Dermis microvascular lymphatic vessel endothelial cell (primary cell): ENCODE measurements at regions not wholly inside any gene's neighbourhood (a gene's known extent, or its start where the extent isn't known, plus 50 kb on each side); places are given as distances from the start of the nearest gene placed in this dataset.

Experiments used
- DNase-seq, 2 donors: peaks; one replicate each; pipeline versions ENCODE4 v3.0.0 to v3.0.0-alpha.2; 2010; ENCODE audit warnings: low read depth in 2 of 2

DNA sequence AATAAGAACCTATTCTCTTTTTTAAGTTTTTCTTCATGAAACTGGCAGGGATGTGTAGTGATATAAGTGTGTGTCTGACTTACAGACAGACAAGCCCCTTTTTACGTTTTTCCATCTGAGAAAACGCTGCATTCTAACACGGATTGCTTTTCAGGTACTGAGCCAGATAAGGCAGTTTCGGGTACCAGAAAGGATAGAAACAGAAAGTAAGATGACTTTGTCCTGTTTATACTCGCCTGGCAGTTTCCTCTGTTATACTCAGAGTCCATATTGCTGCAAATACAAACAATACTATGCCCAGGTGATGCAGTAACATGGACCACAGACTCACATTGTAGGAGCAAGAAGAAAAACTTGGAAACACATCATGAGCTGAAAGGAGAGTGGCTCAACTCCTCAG, 2320.6 kb upstream of the AGA start:
- DNase-seq, result no peak

DNA sequence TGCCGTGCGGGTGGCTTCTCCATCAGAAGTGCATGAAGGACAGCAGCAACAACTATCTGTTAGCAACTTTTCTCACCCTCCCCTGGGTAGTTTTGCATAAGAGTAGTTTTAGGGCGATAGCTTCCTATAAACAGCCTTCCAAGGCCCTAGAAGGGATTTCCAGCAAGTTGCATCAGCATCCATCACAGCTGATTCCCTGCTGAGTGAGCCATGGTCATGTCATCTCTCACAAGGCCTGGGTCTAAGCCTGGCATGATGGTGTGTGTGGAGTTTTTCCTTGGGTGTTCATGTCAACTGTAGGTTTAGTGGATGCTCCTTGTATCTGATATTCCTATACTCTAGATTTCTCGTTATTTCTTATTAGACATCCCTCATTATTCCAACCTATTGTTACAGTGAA, 2324.7 kb upstream of the AGA start:
- DNase-seq, result no peak

DNA sequence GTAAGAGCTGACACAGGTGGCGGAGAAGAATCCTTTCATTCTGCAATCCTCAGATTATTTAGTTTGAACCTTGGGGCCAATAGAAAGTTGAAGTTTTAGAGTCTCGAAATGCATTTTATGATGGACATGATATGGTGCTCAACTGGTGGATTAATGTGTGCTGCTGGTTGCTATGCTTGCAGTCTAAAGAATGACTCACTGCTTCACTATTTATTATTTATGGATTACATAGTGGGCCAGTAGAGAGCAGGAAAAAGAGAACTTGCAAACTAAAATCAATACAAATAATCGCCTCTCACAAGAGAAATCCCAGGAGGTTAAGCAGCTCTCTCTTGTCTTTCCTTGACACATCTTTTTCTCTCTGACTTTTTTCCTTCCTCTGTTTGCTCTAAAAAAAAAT, 2326.8 kb upstream of the AGA start:
- DNase-seq, result no peak

DNA sequence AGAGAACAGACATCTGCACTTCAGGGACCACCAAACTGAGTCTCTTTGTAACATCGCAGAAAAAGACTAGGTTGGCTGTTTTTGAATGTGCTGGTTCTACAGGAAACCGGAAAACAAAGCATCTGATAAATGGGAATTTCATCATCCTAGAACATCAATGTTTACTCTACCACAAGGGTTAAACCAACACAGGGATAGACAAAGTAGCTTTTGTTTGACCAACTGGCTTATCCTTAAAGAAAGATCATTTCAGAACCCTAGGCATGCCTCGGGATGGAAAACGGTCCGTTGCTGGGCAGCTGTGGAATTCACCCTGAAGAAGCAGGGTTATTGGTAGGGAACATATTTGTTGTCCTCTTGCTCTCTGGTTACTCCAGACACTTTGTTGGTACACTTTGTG, 2355.5 kb upstream of the AGA start:
- no peak for DNase-seq

DNA sequence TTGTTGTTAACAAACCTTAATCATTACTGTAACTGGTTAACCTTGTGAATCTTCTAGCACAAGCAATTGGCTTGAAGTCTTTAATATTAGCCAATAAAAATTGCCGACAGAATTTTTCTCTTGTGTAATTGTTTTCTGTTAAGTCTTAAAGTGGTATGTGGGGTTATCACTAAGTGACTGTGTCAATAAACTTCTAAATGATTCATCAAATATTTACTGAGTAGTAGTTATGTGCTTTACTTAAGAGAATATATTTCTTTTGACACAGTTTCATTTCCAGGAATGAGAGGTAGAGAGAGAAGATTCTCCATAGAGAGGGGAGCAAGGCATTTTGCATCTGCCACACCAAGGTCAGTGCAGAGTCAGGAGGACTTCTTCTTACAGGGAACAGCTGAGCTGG, 2361.6 kb upstream of the AGA start:
- DNase-seq, result no peak

DNA sequence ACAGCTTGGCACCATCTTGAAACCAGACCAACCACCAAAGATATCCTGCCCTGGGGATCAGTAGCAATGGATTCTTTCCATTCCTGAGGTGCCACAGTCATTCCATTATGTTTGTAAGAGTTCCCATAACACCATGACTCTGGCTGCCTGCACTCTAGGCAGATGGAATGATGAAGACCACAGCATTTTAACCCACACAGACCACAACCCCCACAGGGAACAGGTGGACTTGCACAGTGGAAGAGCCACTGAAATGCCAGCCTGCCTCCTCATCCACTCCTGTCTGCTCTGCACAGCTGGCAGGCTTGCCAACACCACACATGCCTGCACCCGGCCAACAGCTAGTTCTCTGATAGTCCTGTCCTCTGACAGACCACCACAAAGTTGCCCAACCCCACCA, 2362.2 kb upstream of the AGA start:
- DNase-seq, result no peak

DNA sequence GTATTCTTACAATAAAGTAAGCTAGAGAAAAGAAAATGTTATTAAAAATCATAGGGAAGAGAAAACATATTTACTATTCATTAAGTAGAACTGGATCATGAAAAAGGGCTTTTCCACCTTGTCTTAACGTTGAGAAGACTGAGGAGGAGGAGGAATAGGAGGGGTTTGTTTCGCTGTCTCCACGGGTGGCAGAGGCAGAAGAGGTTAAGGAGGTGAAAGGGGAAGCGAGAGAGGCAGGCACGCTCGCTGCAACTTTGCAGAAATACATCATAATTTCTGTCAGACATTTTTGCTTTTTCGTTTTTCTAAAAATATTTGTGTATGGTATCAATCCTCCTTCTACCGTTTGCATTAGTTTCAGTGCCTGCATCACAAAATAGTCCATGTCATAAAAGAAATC, 2375.1 kb upstream of the AGA start:
- DNase-seq, result no peak

DNA sequence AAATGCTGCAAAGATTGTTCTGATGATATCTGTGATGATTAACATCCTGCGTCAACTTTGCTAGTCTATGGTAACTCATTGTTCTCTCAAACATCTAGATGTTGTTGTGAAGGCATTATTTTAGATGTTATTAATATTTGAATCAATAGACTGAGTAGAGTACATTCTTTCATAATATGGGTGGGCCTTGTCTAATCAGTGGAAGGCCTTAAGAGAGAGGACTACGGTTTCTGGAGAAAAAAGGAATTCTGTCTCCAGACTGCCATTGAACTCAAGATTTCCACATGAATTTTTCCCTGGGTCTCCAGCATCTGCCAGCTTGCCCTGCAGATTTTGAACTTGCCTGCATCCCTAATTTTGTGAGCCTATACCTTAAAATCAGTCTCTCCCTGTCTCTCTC, 2381.1 kb upstream of the AGA start:
- DNase-seq, result no peak

DNA sequence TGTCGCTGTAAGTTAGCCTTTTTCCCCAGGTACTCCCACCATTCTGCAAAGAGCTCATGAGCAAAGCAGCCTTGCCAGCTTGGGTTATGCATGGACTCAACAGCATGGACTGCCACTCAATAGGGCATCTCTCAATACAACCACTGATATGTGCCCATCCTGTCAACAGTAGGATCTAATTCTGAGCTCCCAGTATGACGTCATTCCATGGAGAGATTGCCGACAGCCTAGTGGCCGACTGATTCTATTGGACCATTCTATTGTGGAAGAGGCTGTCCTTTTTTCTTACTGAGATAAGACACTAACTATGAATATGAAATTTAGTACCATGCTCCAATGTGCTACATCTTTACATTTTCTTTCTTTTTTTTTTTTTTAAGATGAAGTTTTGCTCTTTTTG, 2389.0 kb upstream of the AGA start:
- DNase-seq, result no peak

DNA sequence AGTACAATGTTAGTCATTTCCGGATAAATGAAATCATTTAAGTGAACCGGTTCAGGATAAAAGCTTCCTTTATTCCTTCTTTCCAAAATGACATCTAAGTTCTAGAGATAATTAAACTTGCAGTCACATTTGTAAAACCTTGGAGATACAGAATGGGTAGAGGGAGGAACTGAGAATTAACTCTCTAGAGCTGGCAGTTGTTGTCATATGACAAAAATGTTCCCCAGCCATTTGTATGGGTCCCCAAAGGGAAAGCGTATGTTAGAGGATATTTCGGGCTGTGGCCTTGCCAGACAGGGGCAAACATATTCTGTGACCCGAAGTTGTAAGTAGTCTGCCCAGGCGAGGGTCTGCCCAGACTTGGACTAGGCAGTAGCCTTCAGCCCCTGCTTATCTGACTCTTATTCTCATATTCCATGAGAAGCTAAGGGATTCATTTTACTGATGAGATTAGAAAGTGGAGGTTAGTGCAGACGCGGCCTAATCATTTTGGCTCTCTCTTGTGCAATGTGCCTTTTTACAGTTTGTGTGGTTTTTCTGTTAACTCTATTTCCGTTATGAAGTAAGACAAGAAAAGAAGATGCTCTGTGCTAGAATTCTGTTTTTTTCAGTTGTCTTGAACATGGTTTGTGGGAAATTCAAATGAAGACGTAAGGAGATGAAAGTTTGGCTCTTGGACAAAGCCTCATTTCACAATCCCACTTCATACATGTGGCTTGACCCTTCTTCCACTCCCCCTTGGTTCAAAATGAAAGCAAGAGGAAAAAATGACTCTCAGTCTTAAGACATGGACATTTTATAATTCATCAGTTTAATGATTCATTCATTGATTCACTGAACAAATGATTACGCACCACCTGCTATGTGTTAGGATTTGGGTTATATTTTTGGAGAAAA, 2394.2 kb upstream of the AGA start:
- no peak for DNase-seq

DNA sequence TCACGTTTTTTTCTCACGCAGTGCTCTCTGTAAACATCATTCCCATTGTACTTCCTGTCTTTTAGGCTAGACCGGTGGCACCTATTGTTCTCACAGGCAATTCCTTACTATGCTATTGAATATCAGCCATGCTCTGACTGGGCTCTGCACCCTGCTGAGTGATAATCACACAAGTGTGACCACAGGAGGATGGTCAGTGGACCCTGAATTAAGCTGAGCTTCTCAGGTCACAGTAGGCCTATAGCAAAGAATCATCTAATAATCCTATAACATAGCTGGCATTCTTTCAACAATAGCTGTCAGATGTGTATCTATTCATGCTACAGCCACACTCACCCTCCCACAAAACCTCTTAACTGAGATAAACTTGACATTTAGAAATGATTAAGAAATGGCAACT, 2399.8 kb upstream of the TENM3 start:
- no peak for DNase-seq

DNA sequence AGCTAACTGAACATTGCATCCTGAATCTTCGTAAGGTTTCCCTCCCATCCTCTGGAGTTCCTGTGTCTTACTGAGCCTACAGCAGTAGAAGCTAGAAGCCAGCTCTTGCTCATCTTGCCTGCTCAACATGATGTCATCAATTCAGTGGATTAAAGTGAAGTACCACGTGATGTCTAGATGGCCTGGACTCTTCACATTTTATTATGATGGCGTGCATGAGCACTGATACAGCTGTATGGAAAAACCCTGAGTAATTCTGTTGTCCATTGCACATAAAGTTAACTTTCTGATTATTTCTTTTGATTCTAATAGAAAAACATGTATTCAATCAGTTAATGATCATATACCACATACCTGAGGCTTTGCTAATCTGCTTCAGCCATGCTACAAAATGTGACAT, 2387.7 kb upstream of the TENM3 start:
- no peak for DNase-seq

DNA sequence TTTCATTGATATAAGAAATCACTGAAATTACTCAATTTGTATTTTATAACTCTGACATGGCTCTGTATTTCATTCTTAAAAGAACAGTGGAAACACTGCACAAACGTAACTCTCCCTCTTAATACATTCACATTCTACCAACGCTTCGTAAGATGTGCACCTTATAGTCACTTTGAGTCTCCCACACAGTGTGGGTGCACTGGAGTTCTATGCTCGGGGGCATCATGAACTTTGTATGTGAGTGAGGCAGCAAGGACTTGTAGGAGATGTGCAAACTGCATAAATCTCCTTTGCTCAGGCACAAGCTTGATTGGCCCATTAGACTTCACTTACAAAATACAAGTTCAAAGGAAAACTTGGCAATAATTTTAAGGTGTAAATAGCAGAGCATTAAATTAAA, 2385.0 kb upstream of the TENM3 start:
- no peak for DNase-seq

DNA sequence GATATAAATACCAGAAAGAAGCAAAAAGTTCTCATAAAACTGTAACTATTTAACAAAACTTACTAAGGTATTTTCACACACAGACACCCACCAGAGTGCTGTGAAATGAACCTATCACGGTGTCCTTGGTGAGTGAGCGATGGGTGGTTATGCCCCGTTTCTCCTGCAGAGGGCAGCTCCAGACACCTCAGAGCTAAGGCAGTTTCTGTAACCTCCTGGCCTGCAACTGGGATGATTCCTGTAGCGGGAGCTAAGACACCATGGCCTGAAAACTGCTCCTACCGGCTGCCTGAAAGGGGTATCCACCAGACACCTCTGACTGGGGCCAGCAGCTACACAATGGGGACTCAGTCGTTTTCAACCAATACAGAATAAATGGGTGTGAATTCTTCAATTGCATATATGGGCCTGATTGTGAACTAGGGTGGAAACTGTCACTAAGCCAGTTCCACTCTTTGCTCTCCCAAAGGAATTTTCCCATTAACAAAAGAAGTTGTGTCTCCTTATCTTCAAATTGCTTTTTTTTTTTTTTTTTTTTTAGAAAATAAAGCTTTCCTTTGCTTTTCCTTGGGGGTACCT, 2375.8 kb upstream of the TENM3 start:
- DNase-seq, result no peak

DNA sequence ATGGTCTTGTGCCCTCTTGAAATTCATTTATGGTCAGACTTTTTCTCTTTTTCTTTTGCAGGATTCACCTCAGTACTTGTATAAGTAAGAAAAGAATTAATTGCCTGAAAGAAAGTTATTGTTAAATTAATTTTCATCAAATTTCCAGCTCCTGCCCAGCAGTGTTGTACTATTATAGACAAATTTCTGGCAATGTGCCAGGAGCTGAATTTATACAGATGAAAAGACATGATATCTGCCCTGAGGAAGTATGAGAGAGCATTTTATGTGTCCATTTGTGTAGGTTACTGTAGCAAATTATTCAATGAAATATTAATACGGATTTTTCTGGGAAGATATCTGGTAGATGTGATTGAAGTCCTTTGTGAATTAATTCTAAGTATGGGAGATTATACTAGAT, 2371.5 kb upstream of the TENM3 start:
- no peak for DNase-seq

DNA sequence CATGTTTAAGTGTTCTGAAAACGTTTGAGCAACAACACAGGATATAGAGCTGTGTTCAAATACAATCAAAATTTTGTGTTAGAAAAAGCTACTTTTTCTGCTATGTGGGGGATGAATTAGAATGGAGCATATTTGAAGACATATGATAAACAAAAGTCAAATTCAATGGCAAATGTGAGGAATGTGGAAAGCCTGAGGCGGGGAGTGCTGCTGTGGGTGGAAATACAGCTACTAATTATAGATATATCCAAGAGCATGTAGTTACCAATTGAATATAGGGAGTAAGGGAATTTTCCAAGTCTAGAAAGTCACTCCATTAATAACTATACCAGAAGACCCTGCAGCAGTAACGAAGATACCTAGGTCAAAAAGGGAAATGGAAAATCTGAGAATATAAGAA, 2370.4 kb upstream of the TENM3 start:
- no peak for DNase-seq

DNA sequence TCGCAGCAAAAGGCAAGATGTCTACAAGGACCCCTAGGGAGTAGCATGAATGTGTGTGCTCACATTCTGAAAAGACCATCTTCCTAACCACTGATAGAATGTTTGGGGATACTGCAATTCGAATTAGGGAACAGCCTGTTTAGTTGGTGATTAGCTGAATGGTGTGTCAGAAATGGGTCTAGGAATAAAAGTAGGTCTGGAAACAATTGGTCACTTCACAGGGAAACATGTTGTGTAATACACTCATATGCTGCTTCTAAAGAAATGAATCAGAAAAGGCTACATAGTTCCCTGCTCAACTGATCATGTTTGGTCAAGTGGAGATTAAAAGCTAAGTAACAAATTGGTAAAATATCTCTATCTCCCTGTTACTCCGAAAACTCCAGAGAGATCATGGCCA, 2362.4 kb upstream of the TENM3 start:
- no peak for DNase-seq

DNA sequence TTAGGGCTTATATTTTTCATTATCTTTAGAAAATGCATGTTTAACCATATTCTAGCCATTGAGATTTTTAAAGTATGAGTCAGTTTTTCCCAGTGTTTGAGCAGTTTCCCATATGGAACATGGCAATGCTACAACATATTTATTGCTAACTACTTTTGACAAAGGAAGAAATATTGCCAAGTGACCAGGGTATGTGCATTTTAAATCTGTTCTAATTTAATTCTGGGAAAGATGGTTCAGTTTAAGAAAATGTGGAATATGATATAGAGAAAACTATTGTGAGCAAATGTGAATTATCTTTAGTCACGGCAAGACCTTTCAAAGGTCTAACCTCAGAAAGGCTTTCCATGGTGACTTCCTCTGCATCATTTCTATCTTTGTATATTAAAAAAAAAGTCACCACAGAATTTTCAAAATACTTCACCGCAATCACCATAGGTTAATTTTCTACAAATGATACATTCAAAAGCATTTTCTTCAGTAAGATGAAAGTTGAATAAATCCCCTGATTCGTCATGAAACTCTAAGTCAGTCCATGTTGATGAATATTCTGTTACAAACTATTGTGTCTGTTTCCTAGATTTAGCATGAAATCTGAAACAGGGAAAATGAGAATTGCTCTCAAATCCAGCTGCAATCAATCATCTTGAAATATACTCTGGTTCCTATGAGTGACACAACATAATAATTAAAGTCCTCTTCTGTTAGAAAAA, 2349.0 kb upstream of the TENM3 start:
- no peak for DNase-seq

DNA sequence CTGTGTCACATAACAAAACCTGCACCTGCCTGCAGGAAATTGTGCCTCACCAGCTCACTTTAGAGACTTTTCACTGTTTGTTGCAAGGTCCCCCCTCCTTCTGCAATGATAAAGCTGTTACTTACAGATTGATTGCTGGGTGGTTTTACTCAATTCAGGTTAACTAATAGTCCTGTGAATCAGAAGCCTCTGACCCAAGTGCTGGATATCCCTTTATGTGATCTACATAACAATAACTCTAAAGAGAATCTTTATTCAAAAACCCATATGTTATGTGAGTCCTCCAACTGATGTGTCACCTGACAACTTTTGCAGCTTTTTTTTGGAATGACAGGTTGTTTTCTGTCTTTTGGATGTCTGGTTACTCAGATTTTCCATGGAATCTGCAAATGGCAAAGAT, 2323.6 kb upstream of the TENM3 start:
- no peak for DNase-seq

DNA sequence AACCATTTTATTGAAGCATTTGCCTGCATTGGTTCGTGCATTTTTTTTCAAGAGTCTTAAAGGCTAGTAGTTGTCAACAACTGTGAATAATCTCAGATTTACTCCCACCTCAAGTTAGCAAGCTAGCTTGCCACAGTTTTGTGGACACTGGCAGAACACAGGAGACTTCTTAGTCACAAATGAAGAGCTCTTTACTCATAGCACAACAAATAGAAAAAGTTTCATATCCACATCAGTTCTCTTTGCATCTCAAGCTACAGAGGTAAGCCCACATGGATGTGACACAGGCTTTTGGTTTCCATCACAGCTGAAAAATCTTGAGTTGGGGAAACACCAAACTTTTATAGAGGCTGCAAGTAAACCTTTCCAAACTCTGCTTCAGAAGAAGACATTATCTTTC, 2315.7 kb upstream of the TENM3 start:
- no peak for DNase-seq

DNA sequence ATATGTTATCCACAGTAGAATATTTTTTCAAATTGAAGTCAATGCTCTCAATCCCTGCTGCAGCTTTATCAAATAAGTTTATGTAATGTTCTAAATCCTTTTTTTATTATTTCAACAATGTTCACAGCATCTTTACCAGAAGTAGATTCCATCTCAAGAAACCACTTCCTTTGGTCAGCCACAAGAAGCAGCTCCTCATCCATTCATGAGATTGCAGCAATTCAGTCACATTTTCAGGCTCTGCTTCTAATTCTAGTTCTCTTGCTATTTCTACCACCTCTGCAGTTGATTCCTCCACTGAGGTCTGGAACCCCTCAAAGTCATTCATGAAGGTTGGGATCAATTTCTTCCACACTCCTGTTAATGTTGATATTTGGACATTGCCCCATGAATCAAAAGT, 2301.3 kb upstream of the TENM3 start:
- no peak for DNase-seq

DNA sequence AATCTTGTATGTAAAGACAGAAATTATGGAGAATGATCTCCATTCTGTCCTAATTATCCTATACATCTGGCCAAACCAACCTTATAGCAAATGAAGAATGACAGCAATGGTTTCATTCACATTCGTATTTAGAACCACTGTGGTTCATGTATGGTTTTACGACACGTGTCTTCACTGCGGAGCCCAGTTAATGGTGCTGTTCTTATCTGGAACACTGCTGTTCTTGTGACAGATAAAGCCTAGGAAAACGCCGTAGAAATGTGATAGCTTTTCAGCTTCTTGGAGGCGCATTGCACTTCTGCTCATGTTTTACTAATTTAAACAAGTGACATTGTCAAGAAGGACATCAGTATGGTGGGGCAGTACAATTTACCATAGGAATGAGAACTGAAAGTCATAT, 2266.4 kb upstream of the TENM3 start:
- DNase-seq, result no peak

DNA sequence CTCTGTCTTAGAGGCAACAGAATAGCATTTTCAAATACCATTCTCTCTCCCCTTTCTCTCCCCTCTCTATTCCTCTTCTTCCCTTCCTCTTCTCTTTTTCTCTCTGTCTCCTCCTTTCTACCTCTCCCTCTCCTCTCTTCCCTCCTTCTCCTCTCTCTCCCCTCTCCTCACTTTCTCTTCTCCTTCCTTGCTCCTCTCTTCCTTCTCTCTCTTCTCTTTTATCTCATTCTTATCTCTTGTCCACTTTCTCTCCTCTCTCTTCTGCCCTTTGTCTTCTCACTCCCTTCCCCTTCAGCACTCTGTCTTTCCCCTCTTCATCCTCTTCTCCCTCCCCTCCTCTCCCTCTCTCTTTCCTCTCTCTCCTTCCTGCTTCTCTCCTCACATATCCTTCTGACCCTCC, 2265.8 kb upstream of the TENM3 start:
- no peak for DNase-seq
